ENCODE measurements at regions not wholly inside any gene's neighbourhood (a gene's known extent, or its start where the extent isn't known, plus 50 kb on each side); places are given as distances from the start of the nearest gene placed in this dataset.

- TF ChIP-seq CTCF (conservative IDR thresholded peaks at IDR 0.05 in 1 of 2, IDR thresholded peaks at IDR 0.05 in 1 of 2; ENCODE audit: low read depth in 1 of 2, low read length in 2 of 2) (no peak), EZH2 (IDR thresholded peaks at IDR 0.05; ENCODE audit: low read length, missing control alignments) (no peak)
These were observed 258.6 kb downstream of the KLF13 start for GRCh38 chr15:31585240-31585639.
